ENCODE measurements at regions not wholly inside any gene's neighbourhood (a gene's known extent, or its start where the extent isn't known, plus 50 kb on each side); places are given as distances from the start of the nearest gene placed in this dataset.
A peak's percentile ranks its signal among the peaks of the same experiment; 100 is the strongest.
"Not testable (repeated sequence)": the region's sequence is repeated elsewhere in the genome, so short reads cannot be mapped to it uniquely, and the experiment has no call there.

GRCh38 chr12:88839486-88839885, 259.2 kb upstream of the KITLG start:
- Histone ChIP-seq H3K9ac (ENCODE audit: low read length) (no peak overlapping the region), H3K4me3 (ENCODE audit: low read length) (no peak overlapping the region), H3K4me1 (ENCODE audit: control insufficient read depth, insufficient read depth, low read length) (no peaks in the 10 kb centered on the region), H3K36me3 (ENCODE audit: control insufficient read depth, insufficient read depth, low read length, severe bottlenecking) (no peaks in the 10 kb centered on the region), H3K9me3 (ENCODE audit: control insufficient read depth, low read length) (peaks cover 12% of the 10 kb centered on the region), H3K27me3 (replicated peaks; ENCODE audit: control insufficient read depth, insufficient read depth, low read length) (no peaks in the 10 kb centered on the region)
- DNase-seq (ENCODE audit: low read depth), result no peak

GRCh38 chr12:88836156-88836555, 255.9 kb upstream of the KITLG start:
- no peaks in the 10 kb centered on the region for H3K4me1 ChIP-seq (ENCODE audit: control insufficient read depth, insufficient read depth, low read length)

GRCh38 chr12:88834226-88834625, 254.0 kb upstream of the KITLG start:
- Histone ChIP-seq H3K27me3 (replicated peaks; ENCODE audit: control insufficient read depth, insufficient read depth, low read length) (no peaks in the 10 kb centered on the region), H3K9me3 (ENCODE audit: control insufficient read depth, low read length) (peaks cover 12% of the 10 kb centered on the region)
- DNase-seq (ENCODE audit: low read depth), result no peak

More at GRCh38 chr12:88836156-88836555, 255.9 kb upstream of the KITLG start:
- Histone ChIP-seq H3K4me3 (ENCODE audit: low read length) (no peak overlapping the region), H3K9me3 (ENCODE audit: control insufficient read depth, low read length) (peaks cover 12% of the 10 kb centered on the region), H3K36me3 (ENCODE audit: control insufficient read depth, insufficient read depth, low read length, severe bottlenecking) (no peaks in the 10 kb centered on the region), H3K27me3 (replicated peaks; ENCODE audit: control insufficient read depth, insufficient read depth, low read length) (no peaks in the 10 kb centered on the region), H3K9ac (ENCODE audit: low read length) (no peak overlapping the region)
- no peak for DNase-seq (ENCODE audit: low read depth)

GRCh38 chr12:88833641-88834116, 253.4 kb upstream of the KITLG start:
- no peaks in the 10 kb centered on the region for H3K36me3 ChIP-seq (ENCODE audit: control insufficient read depth, insufficient read depth, low read length, severe bottlenecking)
- no peaks in the 10 kb centered on the region for H3K27me3 ChIP-seq (replicated peaks; ENCODE audit: control insufficient read depth, insufficient read depth, low read length)
- peaks cover 7% of the 10 kb centered on the region for H3K9me3 ChIP-seq (ENCODE audit: control insufficient read depth, low read length)
- no peaks in the 10 kb centered on the region for H3K4me1 ChIP-seq (ENCODE audit: control insufficient read depth, insufficient read depth, low read length)
- H3K4me3 ChIP-seq (ENCODE audit: low read length), result no peak overlapping the region
- H3K9ac ChIP-seq (ENCODE audit: low read length), result no peak overlapping the region
- no peak for DNase-seq (ENCODE audit: low read depth)

More at GRCh38 chr12:88834226-88834625, 254.0 kb upstream of the KITLG start:
- Histone ChIP-seq H3K4me1 (ENCODE audit: control insufficient read depth, insufficient read depth, low read length) (no peaks in the 10 kb centered on the region), H3K9ac (ENCODE audit: low read length) (no peak overlapping the region), H3K36me3 (ENCODE audit: control insufficient read depth, insufficient read depth, low read length, severe bottlenecking) (no peaks in the 10 kb centered on the region), H3K4me3 (ENCODE audit: low read length) (no peak overlapping the region)

- not testable (repeated sequence) for DNase-seq (ENCODE audit: low read depth); H3K4me3 ChIP-seq (ENCODE audit: low read length); H3K27me3 ChIP-seq (replicated peaks; ENCODE audit: control insufficient read depth, insufficient read depth, low read length); H3K4me1 ChIP-seq (ENCODE audit: control insufficient read depth, insufficient read depth, low read length); H3K9ac ChIP-seq (ENCODE audit: low read length); H3K9me3 ChIP-seq (ENCODE audit: control insufficient read depth, low read length); H3K36me3 ChIP-seq (ENCODE audit: control insufficient read depth, insufficient read depth, low read length, severe bottlenecking)
Measured at GRCh38 chr12:88828537-88828936, 248.3 kb upstream of the KITLG start.

- H3K36me3 ChIP-seq (ENCODE audit: control insufficient read depth, insufficient read depth, low read length, severe bottlenecking), result no peaks in the 10 kb centered on the region
- DNase-seq (ENCODE audit: low read depth), result no peak
Measured at GRCh38 chr12:88820012-88820411, 239.7 kb upstream of the KITLG start.

GRCh38 chr12:88816201-88816600, 235.9 kb upstream of the KITLG start:
- Histone ChIP-seq H3K4me3 (ENCODE audit: low read length) (no peak overlapping the region), H3K9me3 (ENCODE audit: control insufficient read depth, low read length) (no peaks in the 10 kb centered on the region), H3K27me3 (replicated peaks; ENCODE audit: control insufficient read depth, insufficient read depth, low read length) (no peaks in the 10 kb centered on the region), H3K9ac (ENCODE audit: low read length) (no peak overlapping the region), H3K4me1 (ENCODE audit: control insufficient read depth, insufficient read depth, low read length) (peaks cover 6% of the 10 kb centered on the region), H3K36me3 (ENCODE audit: control insufficient read depth, insufficient read depth, low read length, severe bottlenecking) (no peaks in the 10 kb centered on the region)
- no peak for DNase-seq (ENCODE audit: low read depth)

More at GRCh38 chr12:88820012-88820411, 239.7 kb upstream of the KITLG start:
- Histone ChIP-seq H3K27me3 (replicated peaks; ENCODE audit: control insufficient read depth, insufficient read depth, low read length) (no peaks in the 10 kb centered on the region), H3K9me3 (ENCODE audit: control insufficient read depth, low read length) (no peaks in the 10 kb centered on the region), H3K9ac (ENCODE audit: low read length) (no peak overlapping the region), H3K4me1 (ENCODE audit: control insufficient read depth, insufficient read depth, low read length) (peaks cover 6% of the 10 kb centered on the region), H3K4me3 (ENCODE audit: low read length) (no peak overlapping the region)

GRCh38 chr12:88814779-88815178, 234.5 kb upstream of the KITLG start:
- H3K9ac ChIP-seq (ENCODE audit: low read length), result no peak overlapping the region
- no peaks in the 10 kb centered on the region for H3K27me3 ChIP-seq (replicated peaks; ENCODE audit: control insufficient read depth, insufficient read depth, low read length)
- H3K9me3 ChIP-seq (ENCODE audit: control insufficient read depth, low read length), result no peaks in the 10 kb centered on the region
- peaks cover 6% of the 10 kb centered on the region for H3K4me1 ChIP-seq (ENCODE audit: control insufficient read depth, insufficient read depth, low read length)
- no peak for DNase-seq (ENCODE audit: low read depth)
- no peaks in the 10 kb centered on the region for H3K36me3 ChIP-seq (ENCODE audit: control insufficient read depth, insufficient read depth, low read length, severe bottlenecking)
- H3K4me3 ChIP-seq (ENCODE audit: low read length), result no peak overlapping the region

GRCh38 chr12:88812610-88813009, 232.3 kb upstream of the KITLG start:
- H3K4me3 ChIP-seq (ENCODE audit: low read length), result no peak overlapping the region

GRCh38 chr12:88810806-88811205, 230.5 kb upstream of the KITLG start:
- no peaks in the 10 kb centered on the region for H3K36me3 ChIP-seq (ENCODE audit: control insufficient read depth, insufficient read depth, low read length, severe bottlenecking)
- no peaks in the 10 kb centered on the region for H3K27me3 ChIP-seq (replicated peaks; ENCODE audit: control insufficient read depth, insufficient read depth, low read length)
- no peak for DNase-seq (ENCODE audit: low read depth)
- peaks cover 3% of the 10 kb centered on the region for H3K4me1 ChIP-seq (ENCODE audit: control insufficient read depth, insufficient read depth, low read length)
- H3K4me3 ChIP-seq (ENCODE audit: low read length), result no peak overlapping the region
- no peaks in the 10 kb centered on the region for H3K9me3 ChIP-seq (ENCODE audit: control insufficient read depth, low read length)
- no peak overlapping the region for H3K9ac ChIP-seq (ENCODE audit: low read length)

More at GRCh38 chr12:88812610-88813009, 232.3 kb upstream of the KITLG start:
- Histone ChIP-seq H3K9me3 (ENCODE audit: control insufficient read depth, low read length) (no peaks in the 10 kb centered on the region), H3K9ac (ENCODE audit: low read length) (no peak overlapping the region), H3K4me1 (ENCODE audit: control insufficient read depth, insufficient read depth, low read length) (peaks cover 6% of the 10 kb centered on the region), H3K36me3 (ENCODE audit: control insufficient read depth, insufficient read depth, low read length, severe bottlenecking) (no peaks in the 10 kb centered on the region), H3K27me3 (replicated peaks; ENCODE audit: control insufficient read depth, insufficient read depth, low read length) (no peaks in the 10 kb centered on the region)
- no peak for DNase-seq (ENCODE audit: low read depth)

GRCh38 chr12:88809841-88810240, 229.6 kb upstream of the KITLG start:
- not testable (repeated sequence) for H3K4me1 ChIP-seq (ENCODE audit: control insufficient read depth, insufficient read depth, low read length); H3K9me3 ChIP-seq (ENCODE audit: control insufficient read depth, low read length); H3K4me3 ChIP-seq (ENCODE audit: low read length); H3K9ac ChIP-seq (ENCODE audit: low read length); DNase-seq (ENCODE audit: low read depth); H3K36me3 ChIP-seq (ENCODE audit: control insufficient read depth, insufficient read depth, low read length, severe bottlenecking); H3K27me3 ChIP-seq (replicated peaks; ENCODE audit: control insufficient read depth, insufficient read depth, low read length)

GRCh38 chr12:88805692-88806091, 225.4 kb upstream of the KITLG start:
- Histone ChIP-seq H3K27me3 (replicated peaks; ENCODE audit: control insufficient read depth, insufficient read depth, low read length) (no peaks in the 10 kb centered on the region), H3K4me3 (ENCODE audit: low read length) (no peak overlapping the region), H3K9me3 (ENCODE audit: control insufficient read depth, low read length) (no peaks in the 10 kb centered on the region), H3K4me1 (ENCODE audit: control insufficient read depth, insufficient read depth, low read length) (peaks cover 12% of the 10 kb centered on the region), H3K36me3 (ENCODE audit: control insufficient read depth, insufficient read depth, low read length, severe bottlenecking) (no peaks in the 10 kb centered on the region), H3K9ac (ENCODE audit: low read length) (peak overlapping the region; percentile 39)
- no peak for DNase-seq (ENCODE audit: low read depth)

Data from adipocyte (in vitro differentiated cells).